IMR-90 (cell line): ENCODE measurements at regions not wholly inside any gene's neighbourhood (a gene's known extent, or its start where the extent isn't known, plus 50 kb on each side); places are given as distances from the start of the nearest gene placed in this dataset.

Source experiments
- CTCF ChIP-seq: conservative IDR thresholded peaks from 2 replicates; pipeline ENCODE4 v1.5.1; 2012; ENCODE audit warnings: mild to moderate bottlenecking, low read depth, low read length, improper control_type of control experiment
- ELK1 ChIP-seq: fragments of 150-350 bp; IDR thresholded peaks from 2 replicates; pipeline ENCODE4 v1.6.1; 2016; ENCODE audit warnings: low read depth, mild to moderate bottlenecking, low read length, moderate library complexity, borderline replicate concordance

- TF ChIP-seq CTCF (no peak), ELK1 (no peak)
These were observed 472.4 kb upstream of the SALL3 start for GRCh38 chr18:78507217-78507616.
